Uterus (tissue), 2 donors: ENCODE measurements at regions not wholly inside any gene's neighbourhood (a gene's known extent, or its start where the extent isn't known, plus 50 kb on each side); places are given as distances from the start of the nearest gene placed in this dataset.

Experiments
- POLR2A ChIP-seq, 2 donors: fragments of 450-650 bp; IDR thresholded peaks; one replicate each; pipeline ENCODE4 v1.6.1; 2016; ENCODE audit warnings: antibody characterized with exemption in 2 of 2, mild to moderate bottlenecking in 1 of 2, moderate library complexity in 1 of 2
- TF ChIP-seq, protein P1 (sequence below), 4 experiments: fragments of 200-600 bp in 2 of 4; fragments of 450-650 bp in 2 of 4; sonication (generic) in 2 of 4; IDR thresholded peaks; one replicate each; pipeline ENCODE4 v1.5.1; 2016 to 2019; ENCODE audit warnings: antibody characterized with exemption in 4 of 4, mild to moderate bottlenecking in 2 of 4, moderate library complexity in 1 of 4

DNA sequence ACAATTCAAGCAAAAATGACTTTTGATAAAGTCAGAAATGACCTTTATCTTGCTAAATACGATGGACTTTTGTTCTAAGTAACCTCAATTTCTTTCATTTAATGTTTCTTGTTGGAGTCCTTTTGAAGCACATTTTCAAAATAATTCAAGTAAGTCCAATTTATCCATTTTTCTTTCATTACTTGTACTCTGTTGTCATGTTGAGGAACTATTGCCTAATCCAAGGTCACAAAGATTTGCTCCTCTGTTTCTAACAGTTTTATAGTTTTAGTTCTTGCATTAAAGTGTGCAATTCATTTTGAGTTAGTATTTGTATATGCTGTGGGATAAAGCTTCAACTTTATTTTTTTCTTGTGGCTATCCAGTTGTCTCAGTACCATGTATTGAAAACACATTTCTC is 66.7 kb downstream of the CCER1 start:
- TF ChIP-seq, protein P1, sequence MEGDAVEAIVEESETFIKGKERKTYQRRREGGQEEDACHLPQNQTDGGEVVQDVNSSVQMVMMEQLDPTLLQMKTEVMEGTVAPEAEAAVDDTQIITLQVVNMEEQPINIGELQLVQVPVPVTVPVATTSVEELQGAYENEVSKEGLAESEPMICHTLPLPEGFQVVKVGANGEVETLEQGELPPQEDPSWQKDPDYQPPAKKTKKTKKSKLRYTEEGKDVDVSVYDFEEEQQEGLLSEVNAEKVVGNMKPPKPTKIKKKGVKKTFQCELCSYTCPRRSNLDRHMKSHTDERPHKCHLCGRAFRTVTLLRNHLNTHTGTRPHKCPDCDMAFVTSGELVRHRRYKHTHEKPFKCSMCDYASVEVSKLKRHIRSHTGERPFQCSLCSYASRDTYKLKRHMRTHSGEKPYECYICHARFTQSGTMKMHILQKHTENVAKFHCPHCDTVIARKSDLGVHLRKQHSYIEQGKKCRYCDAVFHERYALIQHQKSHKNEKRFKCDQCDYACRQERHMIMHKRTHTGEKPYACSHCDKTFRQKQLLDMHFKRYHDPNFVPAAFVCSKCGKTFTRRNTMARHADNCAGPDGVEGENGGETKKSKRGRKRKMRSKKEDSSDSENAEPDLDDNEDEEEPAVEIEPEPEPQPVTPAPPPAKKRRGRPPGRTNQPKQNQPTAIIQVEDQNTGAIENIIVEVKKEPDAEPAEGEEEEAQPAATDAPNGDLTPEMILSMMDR (IDR thresholded peaks at IDR 0.05), result no peak
- no peak for TF ChIP-seq POLR2A (IDR thresholded peaks at IDR 0.05)
